WTC11 (cell line): ENCODE measurements at regions not wholly inside any gene's neighbourhood (a gene's known extent, or its start where the extent isn't known, plus 50 kb on each side); places are given as distances from the start of the nearest gene placed in this dataset.

ENCODE experiments used
- ATAC-seq: fragments of 200-7000 bp; cut with Tn5 transposase; 2 replicates; pipeline ENCODE4 v1.10.0; 2021; ENCODE audit warnings: mild to moderate bottlenecking, moderate library complexity
- CTCF ChIA-PET: fragments of 300-600 bp; sonication (Branson Sonifier 250); formaldehyde crosslinking; loops from one replicate; lab custom pipeline; 2021; ENCODE audit warnings: antibody characterized with exemption; lab: Charles Lee
- POLR2A ChIA-PET: fragments of 350-600 bp; sonication (Branson Sonifier 250); formaldehyde crosslinking; loops from one replicate; lab custom pipeline; 2021; ENCODE audit warnings: antibody characterized with exemption; lab: Charles Lee
- DNase-seq: peaks from one replicate; pipeline ENCODE4 v3.0.0; 2021; ENCODE audit warnings: low spot score
- H3K27ac Mint-ChIP-seq: 2 replicates; pipeline ENCODE4 v1.8.0; 2021; ENCODE audit warnings: mixed read lengths
- H3K27me3 Mint-ChIP-seq: 2 replicates; pipeline ENCODE4 v1.8.0; 2021; ENCODE audit warnings: low read depth, mild to moderate bottlenecking, moderate library complexity, mixed read lengths
- H3K36me3 Mint-ChIP-seq: 2 replicates; pipeline ENCODE4 v1.8.0; 2021; ENCODE audit warnings: mixed read lengths
- H3K4me1 Mint-ChIP-seq: 2 replicates; pipeline ENCODE4 v1.8.0; 2022; ENCODE audit warnings: mixed read lengths
- H3K4me3 Mint-ChIP-seq: 2 replicates; pipeline ENCODE4 v1.8.0; 2021; ENCODE audit warnings: mild to moderate bottlenecking, moderate library complexity, mixed read lengths
- H3K9me3 Mint-ChIP-seq: 2 replicates; pipeline ENCODE4 v1.8.0; 2021; ENCODE audit warnings: mixed read lengths
- AFF4 ChIP-seq: sonication (generic); formaldehyde crosslinking; IDR thresholded peaks from 2 replicates; pipeline ENCODE4 v1.8.1; 2023; ENCODE audit warnings: mild to moderate bottlenecking, missing genetic modification reagents, borderline replicate concordance
- CBFB ChIP-seq: sonication (generic); formaldehyde crosslinking; IDR thresholded peaks from 2 replicates; pipeline ENCODE4 v1.8.1; 2022; ENCODE audit warnings: mild to moderate bottlenecking, low read depth, missing genetic modification reagents
- CREB1 ChIP-seq: sonication (generic); formaldehyde crosslinking; IDR thresholded peaks from 2 replicates; pipeline ENCODE4 v1.8.0; 2023; ENCODE audit warnings: mild to moderate bottlenecking, missing genetic modification reagents
- GRHL2 ChIP-seq: fragments of 250-450 bp; sonication (Bioruptor Pico); IDR thresholded peaks from 2 replicates; pipeline ENCODE4 v1.8.0; 2022; ENCODE audit warnings: mild to moderate bottlenecking, moderate library complexity; ENCODE audit not compliant: insufficient replicate concordance, severe bottlenecking
- MXD4 ChIP-seq: fragments of 250-450 bp; sonication (Bioruptor Pico); IDR thresholded peaks from 2 replicates; pipeline ENCODE4 v1.8.0; 2021; ENCODE audit warnings: mild to moderate bottlenecking, moderate library complexity, borderline replicate concordance
- SMAD3 ChIP-seq: sonication (generic); formaldehyde crosslinking; IDR thresholded peaks from 2 replicates; pipeline ENCODE4 v1.8.0; 2022; ENCODE audit warnings: missing genetic modification reagents, mild to moderate bottlenecking, borderline replicate concordance
- SP1 ChIP-seq: sonication (generic); formaldehyde crosslinking; conservative IDR thresholded peaks from 2 replicates; pipeline ENCODE4 v1.8.1; 2022; ENCODE audit warnings: missing genetic modification reagents
- TEAD1 ChIP-seq: sonication (generic); formaldehyde crosslinking; IDR thresholded peaks from 2 replicates; pipeline ENCODE4 v1.8.0; 2022; ENCODE audit warnings: mild to moderate bottlenecking, missing genetic modification reagents
- ZBTB21 ChIP-seq: sonication (generic); formaldehyde crosslinking; IDR thresholded peaks from 2 replicates; pipeline ENCODE4 v1.8.1; 2023; ENCODE audit warnings: mild to moderate bottlenecking, missing genetic modification reagents, borderline replicate concordance
- ZMAT4 ChIP-seq: fragments of 250-450 bp; sonication (Bioruptor Pico); IDR thresholded peaks from 2 replicates; pipeline ENCODE4 v1.9.0; 2021; ENCODE audit warnings: mild to moderate bottlenecking
- ZNF396 ChIP-seq: fragments of 250-450 bp; sonication (Bioruptor Pico); IDR thresholded peaks from 2 replicates; pipeline ENCODE4 v1.8.0; 2021; ENCODE audit warnings: mild to moderate bottlenecking, moderate library complexity, borderline replicate concordance
- ZNF532 ChIP-seq: fragments of 250-450 bp; sonication (Bioruptor Pico); IDR thresholded peaks from 2 replicates; pipeline ENCODE4 v1.9.0; 2021; ENCODE audit warnings: mild to moderate bottlenecking, borderline replicate concordance
- TF ChIP-seq, protein P1 (sequence below): fragments of 250-450 bp; sonication (Bioruptor Pico); IDR thresholded peaks from 2 replicates; pipeline ENCODE4 v1.8.0; 2021; ENCODE audit warnings: mild to moderate bottlenecking
- TF ChIP-seq, protein P2 (sequence below): sonication (generic); formaldehyde crosslinking; IDR thresholded peaks from 2 replicates; pipeline ENCODE4 v1.8.0; 2022; ENCODE audit warnings: mild to moderate bottlenecking, missing genetic modification reagents
- TF ChIP-seq, protein P3 (sequence below): sonication (generic); formaldehyde crosslinking; IDR thresholded peaks from 2 replicates; pipeline ENCODE4 v1.8.1; 2022; ENCODE audit warnings: low read depth, mild to moderate bottlenecking, moderate library complexity, missing genetic modification reagents, borderline replicate concordance

DNA sequence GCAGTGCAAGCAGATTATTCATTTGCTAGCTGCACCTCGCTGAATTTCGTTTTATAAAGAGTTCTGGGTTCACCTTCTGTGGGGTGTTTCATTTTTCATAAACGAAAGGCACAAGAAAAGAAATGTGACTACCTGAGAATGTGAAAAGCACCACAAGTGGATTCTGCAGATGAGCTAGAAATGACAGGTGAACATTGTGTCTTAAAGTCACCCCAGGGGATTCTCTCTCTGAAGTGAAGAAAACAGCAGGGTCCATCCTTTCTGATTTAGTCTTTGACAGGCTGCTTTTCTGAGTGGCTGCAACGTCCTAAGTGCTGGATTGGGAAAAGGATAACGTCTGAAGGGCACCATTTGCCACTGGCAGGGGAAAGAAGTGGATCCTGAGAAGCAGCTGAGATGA, 469.3 kb downstream of the SPATA31D1 start (continued):
- TF ChIP-seq ZNF532 (CRISPR knock-in tag), result no peak
- TF ChIP-seq, protein P1, sequence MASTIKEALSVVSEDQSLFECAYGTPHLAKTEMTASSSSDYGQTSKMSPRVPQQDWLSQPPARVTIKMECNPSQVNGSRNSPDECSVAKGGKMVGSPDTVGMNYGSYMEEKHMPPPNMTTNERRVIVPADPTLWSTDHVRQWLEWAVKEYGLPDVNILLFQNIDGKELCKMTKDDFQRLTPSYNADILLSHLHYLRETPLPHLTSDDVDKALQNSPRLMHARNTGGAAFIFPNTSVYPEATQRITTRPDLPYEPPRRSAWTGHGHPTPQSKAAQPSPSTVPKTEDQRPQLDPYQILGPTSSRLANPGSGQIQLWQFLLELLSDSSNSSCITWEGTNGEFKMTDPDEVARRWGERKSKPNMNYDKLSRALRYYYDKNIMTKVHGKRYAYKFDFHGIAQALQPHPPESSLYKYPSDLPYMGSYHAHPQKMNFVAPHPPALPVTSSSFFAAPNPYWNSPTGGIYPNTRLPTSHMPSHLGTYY (CRISPR knock-in tag), result no peak
- TF ChIP-seq, protein P2, sequence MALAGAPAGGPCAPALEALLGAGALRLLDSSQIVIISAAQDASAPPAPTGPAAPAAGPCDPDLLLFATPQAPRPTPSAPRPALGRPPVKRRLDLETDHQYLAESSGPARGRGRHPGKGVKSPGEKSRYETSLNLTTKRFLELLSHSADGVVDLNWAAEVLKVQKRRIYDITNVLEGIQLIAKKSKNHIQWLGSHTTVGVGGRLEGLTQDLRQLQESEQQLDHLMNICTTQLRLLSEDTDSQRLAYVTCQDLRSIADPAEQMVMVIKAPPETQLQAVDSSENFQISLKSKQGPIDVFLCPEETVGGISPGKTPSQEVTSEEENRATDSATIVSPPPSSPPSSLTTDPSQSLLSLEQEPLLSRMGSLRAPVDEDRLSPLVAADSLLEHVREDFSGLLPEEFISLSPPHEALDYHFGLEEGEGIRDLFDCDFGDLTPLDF, result no peak
- no peak for TF ChIP-seq SMAD3

- peaks cover under 1% of the 10 kb centered on the region; the same call in 1 of the 2 replicates for H3K9me3 Mint-ChIP-seq
- ChIA-PET POLR2A (no interaction called here), CTCF (interaction anchor here (2.3 kb wide), 1 partner anchor 148 kb away, joined by 15 read pairs; no protein-coding TSS in a partner anchor)
- peaks cover 14% of the 10 kb centered on the region for H3K4me1 Mint-ChIP-seq
- no peaks in the 10 kb centered on the region for H3K36me3 Mint-ChIP-seq
- H3K27me3 Mint-ChIP-seq, result no peaks in the 10 kb centered on the region
- TF ChIP-seq MXD4 (CRISPR knock-in tag) (no peak), ZBTB21 (CRISPR knock-in tag) (no peak), TEAD1 (no peak), ZMAT4 (no peak), CBFB (CRISPR knock-in tag) (no peak), AFF4 (CRISPR knock-in tag) (no peak), ZNF396 (no peak), SP1 (CRISPR knock-in tag) (no peak), CREB1 (CRISPR knock-in tag) (no peak), GRHL2 (CRISPR knock-in tag) (no peak)
- TF ChIP-seq, protein P2, result no peak
- TF ChIP-seq, protein P3, sequence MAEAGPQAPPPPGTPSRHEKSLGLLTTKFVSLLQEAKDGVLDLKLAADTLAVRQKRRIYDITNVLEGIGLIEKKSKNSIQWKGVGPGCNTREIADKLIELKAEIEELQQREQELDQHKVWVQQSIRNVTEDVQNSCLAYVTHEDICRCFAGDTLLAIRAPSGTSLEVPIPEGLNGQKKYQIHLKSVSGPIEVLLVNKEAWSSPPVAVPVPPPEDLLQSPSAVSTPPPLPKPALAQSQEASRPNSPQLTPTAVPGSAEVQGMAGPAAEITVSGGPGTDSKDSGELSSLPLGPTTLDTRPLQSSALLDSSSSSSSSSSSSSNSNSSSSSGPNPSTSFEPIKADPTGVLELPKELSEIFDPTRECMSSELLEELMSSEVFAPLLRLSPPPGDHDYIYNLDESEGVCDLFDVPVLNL (CRISPR knock-in tag), result no peak
- TF ChIP-seq, protein P1 (CRISPR knock-in tag), result no peak
- ATAC-seq, result no peak
- H3K27ac Mint-ChIP-seq, result no peak overlapping the region
- H3K4me3 Mint-ChIP-seq, result no peak overlapping the region
- DNase-seq, result no peak
These were observed 469.7 kb downstream of the SPATA31D1 start for GRCh38 chr9:82458296-82458695.
